H9 (cell line): ENCODE measurements at regions not wholly inside any gene's neighbourhood (a gene's known extent, or its start where the extent isn't known, plus 50 kb on each side); places are given as distances from the start of the nearest gene placed in this dataset.

ENCODE experiments used
- DNase-seq: peaks from one replicate; pipeline ENCODE4 v3.0.0-alpha.2; 2017
- H2AFZ ChIP-seq: one replicate; pipeline ENCODE4 v1.6.1; 2013; ENCODE audit warnings: mild to moderate bottlenecking, low read length, control low read depth, moderate library complexity
- H2AK5ac ChIP-seq: 2 replicates; pipeline ENCODE4 v1.6.1; 2013; ENCODE audit warnings: low read length, control low read depth, mixed read lengths; ENCODE audit not compliant: insufficient read length
- H2BK120ac ChIP-seq: one replicate; pipeline ENCODE4 v1.6.1; 2013; ENCODE audit warnings: low read depth, mild to moderate bottlenecking, low read length, control low read depth, inconsistent platforms; ENCODE audit not compliant: poor library complexity, severe bottlenecking
- H2BK12ac ChIP-seq: 2 replicates; pipeline ENCODE4 v1.6.1; 2013; ENCODE audit warnings: low read length, control low read depth, mixed read lengths, low read depth; ENCODE audit not compliant: insufficient read length
- H2BK15ac ChIP-seq: 2 replicates; pipeline ENCODE4 v1.6.1; 2013; ENCODE audit warnings: low read depth, low read length, control low read depth
- H2BK20ac ChIP-seq: one replicate; pipeline ENCODE4 v1.6.1; 2013; ENCODE audit warnings: low read depth, mild to moderate bottlenecking, low read length, control low read depth, inconsistent platforms; ENCODE audit not compliant: poor library complexity, severe bottlenecking
- H2BK5ac ChIP-seq: 2 replicates; pipeline ENCODE4 v1.6.1; 2013; ENCODE audit warnings: low read length, control low read depth, mixed read lengths; ENCODE audit not compliant: insufficient read length
- H3K14ac ChIP-seq: 2 replicates; pipeline ENCODE4 v1.6.1; 2013; ENCODE audit warnings: low read length, control low read depth; ENCODE audit not compliant: insufficient read depth
- H3K18ac ChIP-seq: 2 replicates; pipeline ENCODE4 v1.6.1; 2013; ENCODE audit warnings: low read depth, mild to moderate bottlenecking, mixed read lengths, low read length, control low read depth; ENCODE audit not compliant: insufficient read length
- H3K23ac ChIP-seq: 2 replicates; pipeline ENCODE4 v1.6.1; 2013; ENCODE audit warnings: low read length, control low read depth, mixed read lengths, low read depth; ENCODE audit not compliant: insufficient read length
- H3K23me2 ChIP-seq: 2 replicates; pipeline ENCODE4 v1.6.1; 2013; ENCODE audit warnings: low read depth, mild to moderate bottlenecking, mixed read lengths, low read length, control low read depth; ENCODE audit not compliant: insufficient read length, poor library complexity, severe bottlenecking
- H3K27ac ChIP-seq: 2 replicates; pipeline ENCODE4 v1.5.1; 2013; ENCODE audit warnings: low read length, control low read depth, mixed read lengths, low read depth; ENCODE audit not compliant: insufficient read length
- H3K27me3 ChIP-seq: 2 replicates; pipeline ENCODE4 v1.6.1; 2013; ENCODE audit warnings: low read length, control low read depth, inconsistent platforms; ENCODE audit not compliant: insufficient read depth
- H3K4ac ChIP-seq: 2 replicates; pipeline ENCODE4 v1.6.1; 2013; ENCODE audit warnings: low read depth, mild to moderate bottlenecking, control low read depth, inconsistent platforms, low read length, moderate library complexity
- H3K4me1 ChIP-seq: 2 replicates; pipeline ENCODE4 v1.6.1; 2013; ENCODE audit warnings: low read length, control low read depth, inconsistent platforms; ENCODE audit not compliant: insufficient read depth
- H3K4me2 ChIP-seq: 2 replicates; pipeline ENCODE4 v1.6.1; 2013; ENCODE audit warnings: low read length, control low read depth, mixed read lengths; ENCODE audit not compliant: insufficient read length, insufficient read depth
- H3K56ac ChIP-seq: 2 replicates; pipeline ENCODE4 v1.6.1; 2013; ENCODE audit warnings: low read depth, mild to moderate bottlenecking, mixed read lengths, low read length, control low read depth; ENCODE audit not compliant: insufficient read length
- H3K79me1 ChIP-seq: 2 replicates; pipeline ENCODE4 v1.6.1; 2013; ENCODE audit warnings: low read depth, mild to moderate bottlenecking, moderate library complexity, low read length, control low read depth, inconsistent platforms; ENCODE audit not compliant: insufficient read depth, poor library complexity, severe bottlenecking
- H3K79me2 ChIP-seq: 2 replicates; pipeline ENCODE4 v1.6.1; 2013; ENCODE audit warnings: low read length, control low read depth, inconsistent platforms; ENCODE audit not compliant: insufficient read depth
- H3K9ac ChIP-seq: 2 replicates; pipeline ENCODE4 v1.6.1; 2013; ENCODE audit warnings: low read length, control low read depth, mixed read lengths; ENCODE audit not compliant: insufficient read length; ENCODE audit errors: extremely low read depth
- H3K9me3 ChIP-seq: one replicate; pipeline ENCODE4 v1.6.1; 2013; ENCODE audit warnings: low read depth, low read length, inconsistent platforms; ENCODE audit not compliant: control insufficient read depth
- H3T11ph ChIP-seq: one replicate; pipeline ENCODE4 v1.6.1; 2013; ENCODE audit warnings: mild to moderate bottlenecking, low read length, control low read depth, inconsistent platforms
- H4K20me1 ChIP-seq: one replicate; pipeline ENCODE4 v1.6.1; 2013; ENCODE audit not compliant: control insufficient read depth, insufficient read length, insufficient read depth
- H4K5ac ChIP-seq: 2 replicates; pipeline ENCODE4 v1.6.1; 2013; ENCODE audit warnings: low read depth, mild to moderate bottlenecking, mixed read lengths, low read length, control low read depth; ENCODE audit not compliant: insufficient read length
- H4K8ac ChIP-seq: replicated peaks from 2 replicates; pipeline ENCODE4 v1.6.1; 2013; ENCODE audit warnings: low read length, control low read depth, mixed read lengths, low read depth; ENCODE audit not compliant: insufficient read length
- H4K91ac ChIP-seq: 2 replicates; pipeline ENCODE4 v1.6.1; 2013; ENCODE audit warnings: low read depth, mild to moderate bottlenecking, moderate library complexity, mixed read lengths, low read length, control low read depth; ENCODE audit not compliant: insufficient read length
- H3K27ac Mint-ChIP-seq, 3 experiments: 2 replicates in 2 of 3; 3 replicates in 1 of 3; pipeline ENCODE4 v1.8.0; 2020 to 2021; ENCODE audit warnings: mixed read lengths in 3 of 3, mild to moderate bottlenecking in 1 of 3, moderate library complexity in 1 of 3
- H3K27me3 Mint-ChIP-seq: 2 replicates; pipeline ENCODE4 v1.8.0; 2021; ENCODE audit warnings: low read depth, mild to moderate bottlenecking, moderate library complexity, mixed read lengths
- H3K36me3 Mint-ChIP-seq, 3 experiments: 2 replicates in 2 of 3; 3 replicates in 1 of 3; pipeline ENCODE4 v1.8.0; 2020 to 2021; ENCODE audit warnings: low read depth in 3 of 3, mixed read lengths in 3 of 3; ENCODE audit not compliant: insufficient read depth in 1 of 3
- H3K4me1 Mint-ChIP-seq, 2 experiments: 2 replicates each; pipeline ENCODE4 v1.8.0; 2020; ENCODE audit warnings: mixed read lengths in 2 of 2
- H3K4me3 Mint-ChIP-seq, 2 experiments: 2 replicates in 1 of 2; 3 replicates in 1 of 2; pipeline ENCODE4 v1.8.0; 2020 to 2021; ENCODE audit warnings: mild to moderate bottlenecking in 2 of 2, mixed read lengths in 2 of 2, moderate library complexity in 1 of 2
- H3K9me3 Mint-ChIP-seq, 2 experiments: 2 replicates in 1 of 2; 3 replicates in 1 of 2; pipeline ENCODE4 v1.8.0; 2020; ENCODE audit warnings: mild to moderate bottlenecking in 2 of 2, mixed read lengths in 2 of 2, moderate library complexity in 1 of 2
- WGBS: extraction: QIAGEN DNeasy Blood & Tissue Kit; methylation state at CpG from one replicate; pipeline ENCODE4 v1.1.7; 2013; ENCODE audit warnings: missing lambda C conversion rate, low lambda C conversion rate, mixed read lengths; ENCODE audit not compliant: insufficient read length; ENCODE audit errors: extremely low coverage; 5-methylcytosine and 5-hydroxymethylcytosine counted together
- TF ChIP-seq, protein P1 (sequence below): fragments of 200-600 bp; sonication (generic); conservative IDR thresholded peaks from 3 replicates; pipeline ENCODE4 v1.8.0; 2021; ENCODE audit warnings: antibody characterized with exemption, mild to moderate bottlenecking

DNA sequence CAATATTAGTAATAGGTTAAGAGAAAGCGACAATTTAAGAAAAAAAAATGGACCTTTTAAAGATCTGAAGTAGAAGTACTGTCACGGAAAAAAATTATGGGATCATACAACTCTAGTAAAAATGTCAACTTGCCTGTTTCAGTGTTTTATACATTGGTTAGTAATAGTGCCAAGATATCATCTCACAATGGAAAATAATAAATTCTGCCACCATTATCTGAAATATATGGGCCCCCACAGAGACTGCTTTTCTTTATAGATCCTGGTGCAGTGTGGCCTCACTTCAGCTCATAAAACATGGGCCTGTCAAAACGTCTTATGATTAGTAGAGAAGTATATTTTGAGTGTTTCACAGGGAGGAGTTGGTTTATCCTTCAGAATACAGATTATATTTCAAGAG, 266.3 kb upstream of the EPHA6 start:
- Histone ChIP-seq H3K4me2 (no peak overlapping the region), H2BK12ac (no peak overlapping the region), H3K27ac (no peak overlapping the region), H2BK20ac (no peak overlapping the region), H4K8ac (no peak overlapping the region), H3K23ac (no peak overlapping the region), H3K9me3 (no peaks in the 10 kb centered on the region), H3K56ac (no peak overlapping the region), H3K79me1 (no peaks in the 10 kb centered on the region), H3K14ac (no peak overlapping the region), H3K18ac (no peak overlapping the region), H3K27me3 (no peaks in the 10 kb centered on the region), H3K4me1 (no peaks in the 10 kb centered on the region), H3K23me2 (no peaks in the 10 kb centered on the region), H2BK5ac (no peak overlapping the region), H4K5ac (no peak overlapping the region), H2AFZ (no peak overlapping the region), H3T11ph (no peak overlapping the region), H2BK15ac (no peak overlapping the region), H3K9ac (no peak overlapping the region), H4K20me1 (no peaks in the 10 kb centered on the region), H2BK120ac (no peak overlapping the region), H4K91ac (no peak overlapping the region), H3K79me2 (no peaks in the 10 kb centered on the region), H3K4ac (no peak overlapping the region), H2AK5ac (no peak overlapping the region)
- Mint-ChIP-seq H3K36me3 (no peaks in the 10 kb centered on the region; a peak in 1 of 7 replicates), H3K27ac (no peak overlapping the region), H3K9me3 (peaks cover 4 to 7% of the 10 kb centered on the region in 2 experiments; a peak in 4 of 5 replicates), H3K27me3 (no peaks in the 10 kb centered on the region), H3K4me3 (no peak overlapping the region), H3K4me1 (no peaks in the 10 kb centered on the region)
- TF ChIP-seq, protein P1, sequence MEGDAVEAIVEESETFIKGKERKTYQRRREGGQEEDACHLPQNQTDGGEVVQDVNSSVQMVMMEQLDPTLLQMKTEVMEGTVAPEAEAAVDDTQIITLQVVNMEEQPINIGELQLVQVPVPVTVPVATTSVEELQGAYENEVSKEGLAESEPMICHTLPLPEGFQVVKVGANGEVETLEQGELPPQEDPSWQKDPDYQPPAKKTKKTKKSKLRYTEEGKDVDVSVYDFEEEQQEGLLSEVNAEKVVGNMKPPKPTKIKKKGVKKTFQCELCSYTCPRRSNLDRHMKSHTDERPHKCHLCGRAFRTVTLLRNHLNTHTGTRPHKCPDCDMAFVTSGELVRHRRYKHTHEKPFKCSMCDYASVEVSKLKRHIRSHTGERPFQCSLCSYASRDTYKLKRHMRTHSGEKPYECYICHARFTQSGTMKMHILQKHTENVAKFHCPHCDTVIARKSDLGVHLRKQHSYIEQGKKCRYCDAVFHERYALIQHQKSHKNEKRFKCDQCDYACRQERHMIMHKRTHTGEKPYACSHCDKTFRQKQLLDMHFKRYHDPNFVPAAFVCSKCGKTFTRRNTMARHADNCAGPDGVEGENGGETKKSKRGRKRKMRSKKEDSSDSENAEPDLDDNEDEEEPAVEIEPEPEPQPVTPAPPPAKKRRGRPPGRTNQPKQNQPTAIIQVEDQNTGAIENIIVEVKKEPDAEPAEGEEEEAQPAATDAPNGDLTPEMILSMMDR = no peak
- no CpG with 5 or more reads among the region's 3 CpGs for WGBS
- DNase-seq = no peak
